Endothelial cell of umbilical vein (primary cell): ENCODE measurements at regions not wholly inside any gene's neighbourhood (a gene's known extent, or its start where the extent isn't known, plus 50 kb on each side); places are given as distances from the start of the nearest gene placed in this dataset.

Source experiments
- BruUV-seq: library from RNA; stranded (reverse); fragments of 400-500 nt; replicated peaks from 2 replicates; lab custom pipeline; 2021; lab: Mats Ljungman, UMichigan
- CTCF ChIA-PET: fragments of 300-600, 350-600 bp; sonication (Branson Sonifier 250); formaldehyde crosslinking; loops from one replicate; lab custom pipeline; 2021; ENCODE audit warnings: antibody characterized with exemption, inconsistent platforms; lab: Charles Lee
- POLR2A ChIA-PET: fragments of 300-600, 350-600 bp; sonication (Branson Sonifier 250); formaldehyde crosslinking; loops from one replicate; lab custom pipeline; 2021; ENCODE audit warnings: antibody characterized with exemption, inconsistent platforms; lab: Charles Lee
- DNase-seq: peaks from one replicate; pipeline ENCODE4 v3.0.0-alpha.2; 2011; ENCODE audit warnings: low read depth, low spot score
- FAIRE-seq: peaks from 2 replicates; lab custom pipeline; 2011; peaks lifted over from hg19 to GRCh38; lab: Jason Lieb, UNC
- H2AFZ ChIP-seq: 2 replicates; pipeline ENCODE4 v1.6.0; 2012; ENCODE audit warnings: low read depth, low read length, control low read depth, inconsistent platforms
- H3K27ac ChIP-seq: 2 replicates; pipeline ENCODE4 v1.5.1; 2011; ENCODE audit warnings: low read depth, mild to moderate bottlenecking, control low read depth, low read length, moderate library complexity; ENCODE audit not compliant: insufficient read depth
- H3K27me3 ChIP-seq, 2 experiments: 2 replicates each; pipeline versions ENCODE4 v1.6.0 to v1.6.1; 2011; ENCODE audit warnings: low read length in 2 of 2, mixed read lengths in 1 of 2; ENCODE audit not compliant: control insufficient read depth in 2 of 2, insufficient read depth in 2 of 2
- H3K36me3 ChIP-seq, 2 experiments: 2 replicates in 1 of 2; 3 replicates in 1 of 2; pipeline ENCODE4 v1.5.1; 2011; ENCODE audit warnings: low read length in 2 of 2, mild to moderate bottlenecking in 1 of 2, moderate library complexity in 1 of 2; ENCODE audit not compliant: control insufficient read depth in 2 of 2, insufficient read depth in 2 of 2; ENCODE audit errors: extremely low read depth in 1 of 2
- H3K4me1 ChIP-seq: 3 replicates; pipeline ENCODE4 v1.5.1; 2011; ENCODE audit warnings: mild to moderate bottlenecking, low read length; ENCODE audit not compliant: control insufficient read depth, insufficient read depth; ENCODE audit errors: extremely low read depth
- H3K4me2 ChIP-seq: 2 replicates; pipeline ENCODE4 v1.6.1; 2011; ENCODE audit warnings: low read length, control low read depth, mixed read lengths; ENCODE audit not compliant: insufficient read depth
- H3K4me3 ChIP-seq, 3 experiments: fragments of 200-600 bp in 1 of 3; sonication (generic), shearing (Covaris generic) in 1 of 3; replicated peaks in 1 of 3; 2 replicates each; pipeline ENCODE4 v1.5.1; 2011 to 2016; ENCODE audit warnings: control low read depth in 3 of 3, low read length in 3 of 3, mild to moderate bottlenecking in 2 of 3, inconsistent platforms in 1 of 3, low read depth in 1 of 3, moderate library complexity in 1 of 3; ENCODE audit not compliant: insufficient read depth in 1 of 3
- H3K79me2 ChIP-seq: 2 replicates; pipeline ENCODE4 v1.6.0; 2012; ENCODE audit warnings: low read length, inconsistent platforms; ENCODE audit not compliant: control insufficient read depth, insufficient read depth
- H3K9ac ChIP-seq: replicated peaks from 2 replicates; pipeline ENCODE3; 2011; ENCODE audit warnings: low read length, control low read depth; ENCODE audit not compliant: insufficient read depth; ENCODE audit errors: extremely low read depth
- H3K9me1 ChIP-seq: replicated peaks from 3 replicates; pipeline ENCODE4 v1.6.0; 2011; ENCODE audit warnings: mild to moderate bottlenecking, low read length; ENCODE audit not compliant: control insufficient read depth, insufficient read depth; ENCODE audit errors: extremely low read depth
- H3K9me3 ChIP-seq: replicated peaks from 2 replicates; pipeline ENCODE4 v1.5.1; 2012; ENCODE audit warnings: low read length, inconsistent platforms; ENCODE audit not compliant: control insufficient read depth, insufficient read depth
- H4K20me1 ChIP-seq: replicated peaks from 2 replicates; pipeline ENCODE3; 2011; ENCODE audit warnings: mild to moderate bottlenecking, low read length; ENCODE audit not compliant: control insufficient read depth, insufficient read depth; ENCODE audit errors: extremely low read depth
- CTCF ChIP-seq, 2 donors: IDR thresholded peaks; 1 replicate in 1 of 2; 2 replicates in 1 of 2; pipeline ENCODE4 v1.5.1; 2011; ENCODE audit warnings: low read length in 2 of 2, mild to moderate bottlenecking in 2 of 2, moderate library complexity in 2 of 2, control low read depth in 1 of 2, inconsistent platforms in 1 of 2, low read depth in 1 of 2; ENCODE audit not compliant: insufficient read depth in 1 of 2; ENCODE audit errors: extremely low read depth in 1 of 2
- EZH2 ChIP-seq: IDR thresholded peaks from 2 replicates; pipeline ENCODE4 v1.6.1; 2012; ENCODE audit warnings: borderline replicate concordance, low read depth, mild to moderate bottlenecking, moderate library complexity, low read length, inconsistent platforms; ENCODE audit not compliant: severe bottlenecking
- FOS ChIP-seq: IDR thresholded peaks from 2 replicates; pipeline ENCODE4 v1.6.1; 2011; ENCODE audit warnings: mild to moderate bottlenecking, low read length, moderate library complexity, borderline replicate concordance; ENCODE audit not compliant: insufficient read depth
- GATA2 ChIP-seq: IDR thresholded peaks from 2 replicates; pipeline ENCODE4 v1.7.0; 2011; ENCODE audit warnings: low read depth, mild to moderate bottlenecking, moderate library complexity, mixed read lengths, low read length; ENCODE audit not compliant: insufficient read length, insufficient read depth
- JUN ChIP-seq: IDR thresholded peaks from 2 replicates; pipeline ENCODE4 v1.6.1; 2011; ENCODE audit warnings: borderline replicate concordance, low read depth; ENCODE audit not compliant: insufficient read length, insufficient read depth
- MAX ChIP-seq: IDR thresholded peaks from 2 replicates; pipeline ENCODE4 v1.6.1; 2011; ENCODE audit not compliant: insufficient read depth, insufficient read length
- MYC ChIP-seq: IDR thresholded peaks from one replicate; pipeline ENCODE4 v1.6.1; 2011; ENCODE audit warnings: mild to moderate bottlenecking, low read depth, low read length
- POLR2A ChIP-seq: IDR thresholded peaks from 2 replicates; pipeline ENCODE4 v1.6.1; 2012; ENCODE audit warnings: low read depth, mild to moderate bottlenecking, control low read depth, low read length
- POLR2AphosphoS5 ChIP-seq: IDR thresholded peaks from 2 replicates; pipeline ENCODE4 v1.6.1; 2012; ENCODE audit warnings: low read depth, mild to moderate bottlenecking, control low read depth, low read length, moderate library complexity; ENCODE audit not compliant: insufficient read depth
- dilution Hi-C: fragments of 300-500 bp; cut with MboI; formaldehyde crosslinking; loops from one replicate; pipeline ENCODE4 v1.15.0; 2019; ENCODE audit warnings: low sequenced_read_pairs; ENCODE audit not compliant: extremely low pct_ligation_motif_present
- intact Hi-C: fragments of 100-400 bp; cut with micrococcal nuclease; formaldehyde crosslinking; loops from one replicate; pipeline ENCODE4 v1.10.0; 2022

- Histone ChIP-seq H3K4me2 (no peak overlapping the region), H3K4me1 (no peaks in the 10 kb centered on the region), H2AFZ (no peak overlapping the region), H3K79me2 (no peaks in the 10 kb centered on the region), H4K20me1 (no peaks in the 10 kb centered on the region), H3K9me3 (no peaks in the 10 kb centered on the region), H3K36me3 (no peaks in the 10 kb centered on the region), H3K9ac (no peak overlapping the region), H3K4me3 (no peak overlapping the region), H3K27me3 (no peaks in the 10 kb centered on the region), H3K27ac (no peak overlapping the region), H3K9me1 (no peaks in the 10 kb centered on the region)
- ChIA-PET POLR2A (no interaction called here), CTCF (no interaction called here)
- TF ChIP-seq EZH2 = no peak
- no peak for TF ChIP-seq GATA2
- no peak for TF ChIP-seq POLR2AphosphoS5
- no peak for TF ChIP-seq MYC
- no peak for TF ChIP-seq JUN
- no peak for TF ChIP-seq POLR2A
- TF ChIP-seq FOS = no peak
- no peak for TF ChIP-seq MAX
- no peak for TF ChIP-seq CTCF (IDR thresholded peaks at IDR 0.05; ENCODE audit: extremely low read depth in 1 of 2, insufficient read depth in 1 of 2, low read depth in 1 of 2, low read length in 2 of 2)
- dilution Hi-C loops = no loop called here
- intact Hi-C loops = no loop called here
- no peak for DNase-seq
- FAIRE-seq = no peak
- BruUV-seq = no TSS peak
These were observed 212.8 kb upstream of the KITLG start for GRCh38 chr12:88793096-88793495.
